Uterus (tissue), 3 donors: ENCODE measurements at regions not wholly inside any gene's neighbourhood (a gene's known extent, or its start where the extent isn't known, plus 50 kb on each side); places are given as distances from the start of the nearest gene placed in this dataset.

Experiments used
- DNase-seq, 2 donors: peaks; one replicate each; pipeline ENCODE4 v3.0.0-alpha.2; 2019 to 2020
- H3K27ac ChIP-seq, 2 donors: fragments of 200-600 bp; sonication (generic); 1 replicate in 1 of 2; 2 replicates in 1 of 2; pipeline ENCODE4 v1.5.1; 2016 to 2018
- H3K27me3 ChIP-seq, 2 donors: fragments of 200-600 bp; sonication (generic); one replicate each; pipeline ENCODE4 v1.5.1; 2018 to 2019; ENCODE audit warnings: control low read depth in 1 of 2
- H3K36me3 ChIP-seq, 2 donors: fragments of 200-600 bp; sonication (generic); one replicate each; pipeline ENCODE4 v1.5.1; 2019; ENCODE audit warnings: control low read depth in 1 of 2
- H3K4me1 ChIP-seq, 2 donors: fragments of 200-600 bp; sonication (generic); one replicate each; pipeline ENCODE4 v1.5.1; 2018 to 2019; ENCODE audit warnings: control low read depth in 1 of 2
- H3K4me3 ChIP-seq, 2 donors: fragments of 200-600 bp; sonication (generic); 1 replicate in 1 of 2; 2 replicates in 1 of 2; pipeline ENCODE4 v1.5.1; 2018 to 2019; ENCODE audit warnings: mild to moderate bottlenecking in 1 of 2
- H3K9me3 ChIP-seq, 2 donors: fragments of 200-600 bp; sonication (generic); one replicate each; pipeline ENCODE4 v1.5.1; 2019; ENCODE audit warnings: control low read depth in 1 of 2
- CTCF ChIP-seq, 4 experiments: fragments of 200-600 bp in 2 of 4; fragments of 450-650 bp in 2 of 4; sonication (generic) in 2 of 4; IDR thresholded peaks; one replicate each; pipeline ENCODE4 v1.5.1; 2016 to 2019; ENCODE audit warnings: antibody characterized with exemption in 4 of 4, mild to moderate bottlenecking in 2 of 4, moderate library complexity in 1 of 4
- POLR2A ChIP-seq, 2 donors: fragments of 450-650 bp; IDR thresholded peaks; one replicate each; pipeline ENCODE4 v1.6.1; 2016; ENCODE audit warnings: antibody characterized with exemption in 2 of 2, mild to moderate bottlenecking in 1 of 2, moderate library complexity in 1 of 2
- intact Hi-C: fragments of 100-400 bp; cut with DNase I; formaldehyde crosslinking; loops from one replicate; pipeline ENCODE4 v1.15.1; 2023; ENCODE audit warnings: low total_unique reads
- donor health status: DM: yes; HTN: yes; CAD: no.

GRCh38 chr11:80109652-80110051 lies 668.8 kb upstream of the TENM4 start:
- no peak overlapping the region for H3K27ac ChIP-seq
- H3K27me3 ChIP-seq = no peaks in the 10 kb centered on the region
- no peak for DNase-seq
- no peak overlapping the region for H3K4me3 ChIP-seq
- no peaks in the 10 kb centered on the region for H3K9me3 ChIP-seq
- TF ChIP-seq CTCF (IDR thresholded peaks at IDR 0.05) (no peak), POLR2A (IDR thresholded peaks at IDR 0.05) (no peak)
- intact Hi-C loops = no loop called here
- no peaks in the 10 kb centered on the region for H3K4me1 ChIP-seq
- H3K36me3 ChIP-seq = no peaks in the 10 kb centered on the region

GRCh38 chr11:80109031-80109430 lies 668.2 kb upstream of the TENM4 start:
- Histone ChIP-seq H3K27ac (no peak overlapping the region), H3K27me3 (no peaks in the 10 kb centered on the region), H3K4me1 (no peaks in the 10 kb centered on the region), H3K36me3 (no peaks in the 10 kb centered on the region), H3K4me3 (no peak overlapping the region), H3K9me3 (no peaks in the 10 kb centered on the region)
- DNase-seq = no peak
- TF ChIP-seq POLR2A (IDR thresholded peaks at IDR 0.05) = no peak
- no peak for TF ChIP-seq CTCF (IDR thresholded peaks at IDR 0.05)
- intact Hi-C loops = no loop called here

GRCh38 chr11:80107415-80107814 lies 666.6 kb upstream of the TENM4 start:
- no peak for DNase-seq
- Histone ChIP-seq H3K4me3 (no peak overlapping the region), H3K27me3 (no peaks in the 10 kb centered on the region), H3K4me1 (no peaks in the 10 kb centered on the region), H3K27ac (no peak overlapping the region), H3K9me3 (no peaks in the 10 kb centered on the region), H3K36me3 (no peaks in the 10 kb centered on the region)
- no peak for TF ChIP-seq CTCF (IDR thresholded peaks at IDR 0.05)
- TF ChIP-seq POLR2A (IDR thresholded peaks at IDR 0.05) = no peak
- intact Hi-C loops = no loop called here

GRCh38 chr11:80104191-80104590 lies 663.4 kb upstream of the TENM4 start:
- Histone ChIP-seq H3K4me1 (no peaks in the 10 kb centered on the region), H3K27ac (no peak overlapping the region), H3K9me3 (no peaks in the 10 kb centered on the region), H3K27me3 (no peaks in the 10 kb centered on the region), H3K4me3 (no peak overlapping the region), H3K36me3 (no peaks in the 10 kb centered on the region)
- DNase-seq = no peak
- intact Hi-C loops = no loop called here
- no peak for TF ChIP-seq CTCF (IDR thresholded peaks at IDR 0.05)
- TF ChIP-seq POLR2A (IDR thresholded peaks at IDR 0.05) = no peak

GRCh38 chr11:80103142-80103859 lies 662.5 kb upstream of the TENM4 start:
- no peaks in the 10 kb centered on the region for H3K27me3 ChIP-seq
- H3K27ac ChIP-seq = no peak overlapping the region
- TF ChIP-seq CTCF (IDR thresholded peaks at IDR 0.05) = no peak
- no peak for TF ChIP-seq POLR2A (IDR thresholded peaks at IDR 0.05)
- no peaks in the 10 kb centered on the region for H3K9me3 ChIP-seq
- H3K4me1 ChIP-seq = no peaks in the 10 kb centered on the region
- DNase-seq = no peak
- intact Hi-C loops = no loop called here
- H3K36me3 ChIP-seq = no peaks in the 10 kb centered on the region
- H3K4me3 ChIP-seq = no peak overlapping the region
